ENCODE measurements at regions not wholly inside any gene's neighbourhood (a gene's known extent, or its start where the extent isn't known, plus 50 kb on each side); places are given as distances from the start of the nearest gene placed in this dataset.

- Mint-ChIP-seq H3K36me3 (no peaks in the 10 kb centered on the region), H3K27ac (no peak overlapping the region), H3K4me3 (no peak overlapping the region), H3K4me1 (no peaks in the 10 kb centered on the region), H3K27me3 (peaks cover 0 to 2% of the 10 kb centered on the region in 2 donors), H3K9me3 (peaks cover 0 to 12% (median 4%) of the 10 kb centered on the region in 8 donors)
- peaks cover 0 to 5% of the 10 kb centered on the region in 2 donors for H3K9me3 ChIP-seq (ENCODE audit: control insufficient read depth in 1 of 2, low read length in 2 of 2)
- H3K4me3 ChIP-seq (ENCODE audit: low read length in 2 of 2) = no peak overlapping the region
- ChIA-PET POLR2A (ENCODE audit: partially characterized antibody) (no interaction called here), CTCF (ENCODE audit: partially characterized antibody) (no interaction called here)
- intact Hi-C loops (cut with micrococcal nuclease) = no loop called here
- DNase-seq = no peak
- H3K27ac ChIP-seq (ENCODE audit: low read depth, low read length) = no peak overlapping the region
- no peaks in the 10 kb centered on the region for H3K36me3 ChIP-seq (ENCODE audit: insufficient read depth, low read length)
- H3K27me3 ChIP-seq (ENCODE audit: insufficient read depth, low read length) = no peaks in the 10 kb centered on the region
- no peaks in the 10 kb centered on the region for H3K4me1 ChIP-seq (ENCODE audit: insufficient read depth, low read length)
Measured at GRCh38 chr13:37392389-37392788, 206.2 kb downstream of the POSTN start.

DNA sequence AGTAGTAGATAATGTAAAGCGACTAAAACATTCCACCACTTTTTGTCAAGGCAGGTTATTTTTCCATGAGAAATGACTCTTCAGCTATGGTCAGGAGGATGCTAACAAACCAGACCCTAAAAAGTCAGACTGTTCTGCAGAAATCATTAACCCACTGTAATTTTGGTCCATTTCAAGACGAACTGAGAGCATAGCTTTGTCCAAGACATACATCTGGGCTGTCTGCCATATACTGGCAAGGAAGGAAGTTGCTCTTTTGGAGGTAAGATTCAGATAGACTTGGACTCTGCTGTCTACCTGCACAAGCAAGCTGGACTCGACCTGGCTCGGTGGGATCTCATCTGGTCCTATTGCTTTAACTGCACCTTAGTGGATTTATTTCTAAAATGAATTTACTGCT is 207.8 kb downstream of the POSTN start:
- no peaks in the 10 kb centered on the region for H3K4me1 ChIP-seq (ENCODE audit: insufficient read depth, low read length)
- H3K36me3 ChIP-seq (ENCODE audit: insufficient read depth, low read length) = no peaks in the 10 kb centered on the region
- no peak overlapping the region for H3K4me3 ChIP-seq (ENCODE audit: low read length in 2 of 2)
- no peak overlapping the region for H3K4me3 Mint-ChIP-seq
- no peak overlapping the region for H3K27ac ChIP-seq (ENCODE audit: low read depth, low read length)
- no peaks in the 10 kb centered on the region for H3K4me1 Mint-ChIP-seq
- no peak overlapping the region for H3K27ac Mint-ChIP-seq
- intact Hi-C loops (cut with micrococcal nuclease) = no loop called here
- no peaks in the 10 kb centered on the region for H3K36me3 Mint-ChIP-seq
- H3K9me3 ChIP-seq (ENCODE audit: control insufficient read depth in 1 of 2, low read length in 2 of 2) = peaks cover 0 to 5% of the 10 kb centered on the region in 2 donors
- peaks cover 0 to 7% (median 2%) of the 10 kb centered on the region in 8 donors for H3K9me3 Mint-ChIP-seq
- ChIA-PET CTCF (ENCODE audit: partially characterized antibody) (no interaction called here), POLR2A (ENCODE audit: partially characterized antibody) (no interaction called here)
- H3K27me3 ChIP-seq (ENCODE audit: insufficient read depth, low read length) = no peaks in the 10 kb centered on the region
- no peak for DNase-seq
- H3K27me3 Mint-ChIP-seq = peaks cover 0 to 2% of the 10 kb centered on the region in 2 donors

- no peak for DNase-seq
- H3K4me3 Mint-ChIP-seq = no peak overlapping the region
- peaks cover 0 to 5% (median 0%) of the 10 kb centered on the region in 8 donors for H3K9me3 Mint-ChIP-seq
- Histone ChIP-seq H3K9me3 (ENCODE audit: control insufficient read depth in 1 of 2, low read length in 2 of 2) (peaks cover 0 to 5% of the 10 kb centered on the region in 2 donors), H3K4me1 (ENCODE audit: insufficient read depth, low read length) (no peaks in the 10 kb centered on the region), H3K27me3 (ENCODE audit: insufficient read depth, low read length) (no peaks in the 10 kb centered on the region), H3K27ac (ENCODE audit: low read depth, low read length) (no peak overlapping the region), H3K4me3 (ENCODE audit: low read length in 2 of 2) (no peak overlapping the region), H3K36me3 (ENCODE audit: insufficient read depth, low read length) (no peaks in the 10 kb centered on the region)
- no peaks in the 10 kb centered on the region for H3K4me1 Mint-ChIP-seq
- ChIA-PET POLR2A (ENCODE audit: partially characterized antibody) (no interaction called here), CTCF (ENCODE audit: partially characterized antibody) (no interaction called here)
- no peaks in the 10 kb centered on the region for H3K36me3 Mint-ChIP-seq
- H3K27me3 Mint-ChIP-seq = no peaks in the 10 kb centered on the region
- H3K27ac Mint-ChIP-seq = no peak overlapping the region
- intact Hi-C loops (cut with micrococcal nuclease) = no loop called here
Measured at GRCh38 chr13:37385956-37386670, 212.5 kb downstream of the POSTN start.

GRCh38 chr13:37385248-37385647 is 213.3 kb downstream of the POSTN start:
- intact Hi-C loops (cut with micrococcal nuclease) = no loop called here

DNA sequence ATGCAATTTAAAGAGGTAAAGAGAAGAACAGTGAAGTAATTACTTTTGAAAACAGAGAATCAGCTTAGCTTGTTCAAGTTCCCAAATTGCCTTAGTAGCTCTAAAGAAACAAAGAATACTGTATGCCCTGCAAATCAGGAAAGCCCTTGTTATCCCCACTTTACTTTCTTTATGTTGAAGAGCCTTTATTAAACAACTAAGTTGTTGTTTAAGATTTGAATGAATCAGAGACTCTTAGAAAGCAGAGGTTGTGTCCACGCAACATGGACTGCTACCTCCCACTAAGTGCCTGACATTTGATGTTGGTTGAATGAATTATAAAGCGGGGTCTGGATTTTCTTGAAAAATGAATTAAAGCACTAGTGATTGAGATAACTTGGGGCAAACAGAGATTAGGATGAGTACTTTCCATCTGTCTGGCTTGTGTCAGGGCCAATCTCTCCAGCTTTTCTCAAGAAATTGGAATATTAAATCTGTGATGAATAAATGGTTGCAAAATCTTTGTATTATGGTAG is 214.7 kb downstream of the POSTN start:
- Histone ChIP-seq H3K9me3 (ENCODE audit: control insufficient read depth in 1 of 2, low read length in 2 of 2) (no peaks in the 10 kb centered on the region), H3K36me3 (ENCODE audit: insufficient read depth, low read length) (no peaks in the 10 kb centered on the region), H3K4me3 (ENCODE audit: low read length in 2 of 2) (no peak overlapping the region), H3K27me3 (ENCODE audit: insufficient read depth, low read length) (no peaks in the 10 kb centered on the region), H3K27ac (ENCODE audit: low read depth, low read length) (no peak overlapping the region), H3K4me1 (ENCODE audit: insufficient read depth, low read length) (no peaks in the 10 kb centered on the region)
- Mint-ChIP-seq H3K4me3 (no peak overlapping the region), H3K27ac (no peak overlapping the region), H3K4me1 (no peaks in the 10 kb centered on the region), H3K9me3 (peaks cover 0 to 2% (median 0%) of the 10 kb centered on the region in 8 donors), H3K36me3 (no peaks in the 10 kb centered on the region), H3K27me3 (no peaks in the 10 kb centered on the region)
- CTCF ChIA-PET (ENCODE audit: partially characterized antibody) = no interaction called here
- POLR2A ChIA-PET (ENCODE audit: partially characterized antibody) = no interaction called here
- intact Hi-C loops (cut with micrococcal nuclease) = no loop called here
- DNase-seq = no peak

More at GRCh38 chr13:37385248-37385647, 213.3 kb downstream of the POSTN start:
- Histone ChIP-seq H3K27me3 (ENCODE audit: insufficient read depth, low read length) (no peaks in the 10 kb centered on the region), H3K4me1 (ENCODE audit: insufficient read depth, low read length) (no peaks in the 10 kb centered on the region), H3K36me3 (ENCODE audit: insufficient read depth, low read length) (no peaks in the 10 kb centered on the region), H3K27ac (ENCODE audit: low read depth, low read length) (no peak overlapping the region), H3K4me3 (ENCODE audit: low read length in 2 of 2) (no peak overlapping the region), H3K9me3 (ENCODE audit: control insufficient read depth in 1 of 2, low read length in 2 of 2) (peaks cover 0 to 5% of the 10 kb centered on the region in 2 donors)
- Mint-ChIP-seq H3K4me1 (no peaks in the 10 kb centered on the region), H3K27ac (no peak overlapping the region), H3K27me3 (no peaks in the 10 kb centered on the region), H3K9me3 (peaks cover 0 to 5% (median 0%) of the 10 kb centered on the region in 8 donors), H3K36me3 (no peaks in the 10 kb centered on the region), H3K4me3 (no peak overlapping the region)
- POLR2A ChIA-PET (ENCODE audit: partially characterized antibody) = no interaction called here
- no peak for DNase-seq
- CTCF ChIA-PET (ENCODE audit: partially characterized antibody) = no interaction called here

DNA sequence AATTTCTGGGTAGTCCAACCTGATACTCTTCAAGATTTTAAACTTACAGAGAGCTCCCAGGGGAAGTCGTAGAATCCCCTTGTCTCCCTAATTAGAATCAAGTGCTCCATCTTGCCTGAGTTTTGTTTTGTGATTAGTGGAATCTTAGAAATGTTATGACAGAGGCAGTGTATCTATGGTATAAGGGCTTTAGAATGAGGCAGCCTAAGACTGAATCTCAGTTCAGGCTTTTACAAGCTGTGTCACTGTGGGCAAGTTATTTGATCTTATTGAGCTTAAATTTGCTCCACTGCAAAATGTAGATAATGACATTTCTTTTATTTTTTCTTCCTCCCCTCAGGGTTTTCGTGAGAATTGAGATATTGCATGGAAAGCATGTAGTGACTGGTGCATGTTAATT is 215.5 kb downstream of the POSTN start:
- H3K9me3 Mint-ChIP-seq = peaks cover 0 to under 1% (median 0%) of the 10 kb centered on the region in 8 donors
- CTCF ChIA-PET (ENCODE audit: partially characterized antibody) = no interaction called here
- H3K36me3 ChIP-seq (ENCODE audit: insufficient read depth, low read length) = no peaks in the 10 kb centered on the region
- H3K4me3 Mint-ChIP-seq = no peak overlapping the region
- H3K27ac ChIP-seq (ENCODE audit: low read depth, low read length) = no peak overlapping the region
- no peaks in the 10 kb centered on the region for H3K4me1 Mint-ChIP-seq
- H3K27me3 Mint-ChIP-seq = no peaks in the 10 kb centered on the region
- no peaks in the 10 kb centered on the region for H3K4me1 ChIP-seq (ENCODE audit: insufficient read depth, low read length)
- no peaks in the 10 kb centered on the region for H3K36me3 Mint-ChIP-seq
- H3K4me3 ChIP-seq (ENCODE audit: low read length in 2 of 2) = no peak overlapping the region
- H3K27me3 ChIP-seq (ENCODE audit: insufficient read depth, low read length) = no peaks in the 10 kb centered on the region
- POLR2A ChIA-PET (ENCODE audit: partially characterized antibody) = no interaction called here
- H3K27ac Mint-ChIP-seq = no peak overlapping the region
- DNase-seq = no peak
- H3K9me3 ChIP-seq (ENCODE audit: control insufficient read depth in 1 of 2, low read length in 2 of 2) = no peaks in the 10 kb centered on the region
- intact Hi-C loops (cut with micrococcal nuclease) = no loop called here

DNA sequence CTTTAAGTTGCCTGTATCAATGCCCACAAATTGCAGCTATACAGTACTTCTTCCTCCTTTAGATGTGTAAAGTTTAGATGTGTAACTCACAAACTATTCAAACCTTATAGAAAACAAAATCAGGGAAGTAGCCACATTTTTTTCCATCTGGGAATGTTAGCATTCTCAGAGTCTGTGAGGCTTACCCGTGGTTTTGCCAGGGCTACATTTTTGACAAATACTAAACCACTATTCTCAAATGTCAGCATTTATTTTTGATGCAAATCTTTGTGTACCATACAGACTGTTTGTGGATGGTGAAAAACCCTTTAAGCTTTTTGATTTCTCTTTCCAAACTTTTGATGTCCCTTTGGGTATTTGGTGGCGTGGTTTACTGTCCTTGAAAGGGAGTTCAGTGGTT is 216.4 kb downstream of the POSTN start:
- CTCF ChIA-PET (ENCODE audit: partially characterized antibody) = no interaction called here

More for the DNA sequence above, 216.4 kb downstream of the POSTN start:
- H3K36me3 ChIP-seq (ENCODE audit: insufficient read depth, low read length) = no peaks in the 10 kb centered on the region
- H3K27ac ChIP-seq (ENCODE audit: low read depth, low read length) = no peak overlapping the region
- H3K9me3 ChIP-seq (ENCODE audit: control insufficient read depth in 1 of 2, low read length in 2 of 2) = no peaks in the 10 kb centered on the region
- H3K4me3 ChIP-seq (ENCODE audit: low read length in 2 of 2) = no peak overlapping the region
- H3K27me3 Mint-ChIP-seq = no peaks in the 10 kb centered on the region
- no peaks in the 10 kb centered on the region for H3K27me3 ChIP-seq (ENCODE audit: insufficient read depth, low read length)
- intact Hi-C loops (cut with micrococcal nuclease) = no loop called here
- no peaks in the 10 kb centered on the region for H3K4me1 ChIP-seq (ENCODE audit: insufficient read depth, low read length)
- H3K4me3 Mint-ChIP-seq = no peak overlapping the region
- no peaks in the 10 kb centered on the region for H3K4me1 Mint-ChIP-seq
- no peaks in the 10 kb centered on the region for H3K9me3 Mint-ChIP-seq
- POLR2A ChIA-PET (ENCODE audit: partially characterized antibody) = no interaction called here
- no peaks in the 10 kb centered on the region for H3K36me3 Mint-ChIP-seq
- DNase-seq = no peak
- H3K27ac Mint-ChIP-seq = no peak overlapping the region

Measured in CD4-positive, alpha-beta memory T cell (primary cell).